CD14-positive monocyte (primary cell): ENCODE measurements at regions not wholly inside any gene's neighbourhood (a gene's known extent, or its start where the extent isn't known, plus 50 kb on each side); places are given as distances from the start of the nearest gene placed in this dataset.

Experiments
- DNase-seq, 3 donors: peaks; one replicate each; pipeline ENCODE4 v3.0.0-alpha.2; 2011 to 2022
- H2AFZ ChIP-seq: 2 replicates; pipeline ENCODE4 v1.6.0; 2012; ENCODE audit warnings: mild to moderate bottlenecking, low read depth, low read length, inconsistent platforms; ENCODE audit not compliant: insufficient read depth, poor library complexity, severe bottlenecking
- H3K27ac ChIP-seq, 2 donors: 1 replicate in 1 of 2; 2 replicates in 1 of 2; pipeline ENCODE4 v1.5.1; 2012 to 2013; ENCODE audit warnings: low read length in 2 of 2, control low read depth in 1 of 2, inconsistent platforms in 1 of 2, low read depth in 1 of 2, mild to moderate bottlenecking in 1 of 2
- H3K27me3 ChIP-seq, 2 donors: one replicate each; pipeline versions ENCODE4 v1.6.0 to v1.6.1; 2011 to 2013; ENCODE audit warnings: low read length in 2 of 2; ENCODE audit not compliant: control insufficient read depth in 2 of 2, insufficient read depth in 2 of 2
- H3K36me3 ChIP-seq, 2 donors: replicated peaks in 1 of 2; 1 replicate in 1 of 2; 2 replicates in 1 of 2; pipeline versions ENCODE4 v1.5.1 to v1.6.1; 2012 to 2013; ENCODE audit warnings: low read length in 2 of 2, control low read depth in 1 of 2, inconsistent platforms in 1 of 2, mild to moderate bottlenecking in 1 of 2; ENCODE audit not compliant: insufficient read depth in 2 of 2, control insufficient read depth in 1 of 2
- H3K4me1 ChIP-seq, 2 donors: 1 replicate in 1 of 2; 2 replicates in 1 of 2; pipeline versions ENCODE4 v1.5.1 to v1.6.1; 2012 to 2013; ENCODE audit warnings: low read length in 2 of 2, control low read depth in 1 of 2, inconsistent platforms in 1 of 2, mild to moderate bottlenecking in 1 of 2, moderate library complexity in 1 of 2; ENCODE audit not compliant: insufficient read depth in 2 of 2, control insufficient read depth in 1 of 2
- H3K4me2 ChIP-seq: replicated peaks from 2 replicates; pipeline ENCODE3; 2012; ENCODE audit warnings: low read length, moderate library complexity, mild to moderate bottlenecking; ENCODE audit not compliant: poor library complexity, severe bottlenecking; ENCODE audit errors: extremely low read depth
- H3K4me3 ChIP-seq, 3 experiments: fragments of 200-600 bp in 1 of 3; sonication (generic) in 1 of 3; replicated peaks in 1 of 3; 1 replicate in 2 of 3; 2 replicates in 1 of 3; pipeline ENCODE4 v1.5.1; 2011 to 2013; ENCODE audit warnings: low read length in 3 of 3, mild to moderate bottlenecking in 3 of 3, control low read depth in 2 of 3, low read depth in 2 of 3, inconsistent platforms in 1 of 3, moderate library complexity in 1 of 3
- H3K79me2 ChIP-seq: 2 replicates; pipeline ENCODE4 v1.6.0; 2012; ENCODE audit warnings: mild to moderate bottlenecking, control low read depth, inconsistent platforms, low read length, moderate library complexity; ENCODE audit not compliant: insufficient read depth
- H3K9ac ChIP-seq: 2 replicates; pipeline ENCODE4 v1.6.0; 2017; ENCODE audit warnings: low read length, mild to moderate bottlenecking; ENCODE audit not compliant: insufficient read depth, poor library complexity, severe bottlenecking
- H3K9me3 ChIP-seq, 2 donors: replicated peaks in 1 of 2; 1 replicate in 1 of 2; 2 replicates in 1 of 2; pipeline versions ENCODE4 v1.5.1 to v1.6.1; 2012 to 2013; ENCODE audit warnings: low read length in 2 of 2, control low read depth in 1 of 2; ENCODE audit not compliant: control insufficient read depth in 1 of 2, insufficient read depth in 1 of 2
- H4K20me1 ChIP-seq: 2 replicates; pipeline ENCODE4 v1.6.0; 2012; ENCODE audit warnings: mild to moderate bottlenecking, low read length, control low read depth, moderate library complexity; ENCODE audit not compliant: insufficient read depth
- H3K27ac Mint-ChIP-seq, 7 donors: one replicate each; pipeline ENCODE4 v1.8.0; 2020; ENCODE audit warnings: mild to moderate bottlenecking in 7 of 7, mixed read lengths in 7 of 7, moderate library complexity in 6 of 7, inconsistent platforms in 2 of 7
- H3K27me3 Mint-ChIP-seq, 3 donors: one replicate each; pipeline ENCODE4 v1.8.0; 2021 to 2022; ENCODE audit warnings: low read depth in 3 of 3, mild to moderate bottlenecking in 3 of 3, mixed read lengths in 3 of 3, moderate library complexity in 3 of 3, inconsistent platforms in 1 of 3
- H3K36me3 Mint-ChIP-seq, 2 donors: one replicate each; pipeline ENCODE4 v1.8.0; 2020; ENCODE audit warnings: mixed read lengths in 2 of 2, inconsistent platforms in 1 of 2, mild to moderate bottlenecking in 1 of 2
- H3K4me1 Mint-ChIP-seq: one replicate; pipeline ENCODE4 v1.8.0; 2020; ENCODE audit warnings: mild to moderate bottlenecking, mixed read lengths
- H3K4me3 Mint-ChIP-seq, 2 donors: one replicate each; pipeline ENCODE4 v1.8.0; 2020; ENCODE audit warnings: mild to moderate bottlenecking in 2 of 2, mixed read lengths in 2 of 2, moderate library complexity in 1 of 2
- H3K9me3 Mint-ChIP-seq, 7 donors: one replicate each; pipeline ENCODE4 v1.8.0; 2020 to 2022; ENCODE audit warnings: mixed read lengths in 7 of 7, mild to moderate bottlenecking in 6 of 7, moderate library complexity in 6 of 7, inconsistent platforms in 2 of 7
- WGBS: methylation state at CpG from one replicate; pipeline ENCODE4 v1.1.5; 2013; ENCODE audit warnings: missing lambda C conversion rate; ENCODE audit not compliant: insufficient coverage; 5-methylcytosine and 5-hydroxymethylcytosine counted together
- intact Hi-C, 2 donors: fragments of 100-400 bp; cut with micrococcal nuclease; formaldehyde crosslinking; loops; one replicate each; pipeline versions ENCODE4 v1.15.0 to v1.15.1; 2023
- TF ChIP-seq, protein P1 (sequence below): fragments of 200-600 bp; IDR thresholded peaks from one replicate; pipeline ENCODE4 v1.8.0; 2022; ENCODE audit warnings: antibody characterized with exemption, mild to moderate bottlenecking

DNA sequence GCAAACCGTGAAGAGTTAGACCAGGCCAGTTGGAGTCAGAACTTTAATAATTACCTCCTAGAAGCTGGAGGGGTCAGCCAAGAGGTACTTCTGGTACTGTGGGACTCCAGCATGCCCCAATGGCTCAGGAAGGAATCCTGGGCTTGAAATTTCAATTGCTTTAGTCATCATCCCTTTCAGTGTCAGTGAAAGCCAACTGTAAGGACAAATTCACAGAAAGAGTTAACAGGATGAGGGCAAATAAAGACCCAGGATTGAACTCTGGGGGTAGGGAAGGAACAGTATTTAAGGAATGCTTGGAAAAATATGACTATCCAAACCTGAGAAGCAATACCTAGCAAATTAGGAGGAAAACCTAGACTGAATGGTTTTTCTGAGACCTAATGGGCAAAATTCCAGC, 735.1 kb upstream of the MARCKS start:
- no peak overlapping the region for H3K4me2 ChIP-seq
- WGBS, result no CpG with 5 or more reads among the region's 1 CpG
- no peak overlapping the region for H2AFZ ChIP-seq

DNA sequence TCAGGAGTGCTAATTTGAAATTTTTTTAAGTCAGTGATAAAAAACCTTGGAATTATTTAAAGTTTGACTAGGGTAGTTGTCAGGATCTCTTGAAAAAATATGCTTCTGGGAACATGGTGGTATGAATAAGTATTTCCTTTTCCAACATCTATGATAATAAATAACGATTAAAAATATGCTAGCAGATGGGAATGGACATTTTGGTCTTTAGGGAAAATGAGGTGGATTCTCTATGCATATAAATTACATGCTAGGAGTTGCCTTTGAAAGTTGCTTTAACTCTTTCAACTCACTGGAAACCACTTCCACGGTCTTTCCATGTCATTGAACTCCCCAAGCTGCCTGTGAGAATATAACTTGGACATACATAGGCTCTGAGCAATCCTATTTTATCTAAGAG, 731.5 kb upstream of the MARCKS start:
- Histone ChIP-seq H3K4me2 (no peak overlapping the region), H4K20me1 (no peaks in the 10 kb centered on the region), H3K27me3 (peaks cover 2 to 5% of the 10 kb centered on the region in 2 donors), H3K9ac (no peak overlapping the region), H3K4me3 (no peak overlapping the region), H3K9me3 (no peaks in the 10 kb centered on the region), H3K79me2 (no peaks in the 10 kb centered on the region), H3K36me3 (no peaks in the 10 kb centered on the region), H3K4me1 (peaks cover 4 to 6% of the 10 kb centered on the region in 2 donors), H2AFZ (no peak overlapping the region), H3K27ac (no peak overlapping the region)
- TF ChIP-seq, protein P1, sequence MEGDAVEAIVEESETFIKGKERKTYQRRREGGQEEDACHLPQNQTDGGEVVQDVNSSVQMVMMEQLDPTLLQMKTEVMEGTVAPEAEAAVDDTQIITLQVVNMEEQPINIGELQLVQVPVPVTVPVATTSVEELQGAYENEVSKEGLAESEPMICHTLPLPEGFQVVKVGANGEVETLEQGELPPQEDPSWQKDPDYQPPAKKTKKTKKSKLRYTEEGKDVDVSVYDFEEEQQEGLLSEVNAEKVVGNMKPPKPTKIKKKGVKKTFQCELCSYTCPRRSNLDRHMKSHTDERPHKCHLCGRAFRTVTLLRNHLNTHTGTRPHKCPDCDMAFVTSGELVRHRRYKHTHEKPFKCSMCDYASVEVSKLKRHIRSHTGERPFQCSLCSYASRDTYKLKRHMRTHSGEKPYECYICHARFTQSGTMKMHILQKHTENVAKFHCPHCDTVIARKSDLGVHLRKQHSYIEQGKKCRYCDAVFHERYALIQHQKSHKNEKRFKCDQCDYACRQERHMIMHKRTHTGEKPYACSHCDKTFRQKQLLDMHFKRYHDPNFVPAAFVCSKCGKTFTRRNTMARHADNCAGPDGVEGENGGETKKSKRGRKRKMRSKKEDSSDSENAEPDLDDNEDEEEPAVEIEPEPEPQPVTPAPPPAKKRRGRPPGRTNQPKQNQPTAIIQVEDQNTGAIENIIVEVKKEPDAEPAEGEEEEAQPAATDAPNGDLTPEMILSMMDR, result no peak
- peaks cover 5% of the 10 kb centered on the region for H3K4me1 Mint-ChIP-seq
- no CpG with 5 or more reads among the region's 2 CpGs for WGBS
- no peaks in the 10 kb centered on the region for H3K9me3 Mint-ChIP-seq
- no peak for DNase-seq
- peaks cover 2 to 6% (median 4%) of the 10 kb centered on the region in 3 donors for H3K27me3 Mint-ChIP-seq
- no peak overlapping the region for H3K4me3 Mint-ChIP-seq
- intact Hi-C loops, result no loop called here
- no peak overlapping the region for H3K27ac Mint-ChIP-seq
- H3K36me3 Mint-ChIP-seq, result no peaks in the 10 kb centered on the region

More for the DNA sequence above, 735.1 kb upstream of the MARCKS start:
- H3K27ac Mint-ChIP-seq, result no peak overlapping the region
- Histone ChIP-seq H4K20me1 (no peaks in the 10 kb centered on the region), H3K4me3 (no peak overlapping the region), H3K36me3 (no peaks in the 10 kb centered on the region), H3K4me1 (peaks cover 15 to 18% of the 10 kb centered on the region in 2 donors), H3K27me3 (peaks cover 2 to 5% of the 10 kb centered on the region in 2 donors), H3K9me3 (no peaks in the 10 kb centered on the region), H3K79me2 (no peaks in the 10 kb centered on the region), H3K9ac (no peak overlapping the region), H3K27ac (no peak overlapping the region)
- peaks cover 2 to 6% (median 6%) of the 10 kb centered on the region in 3 donors for H3K27me3 Mint-ChIP-seq
- DNase-seq, result no peak
- H3K4me3 Mint-ChIP-seq, result no peak overlapping the region
- H3K9me3 Mint-ChIP-seq, result peaks cover 0 to 7% (median 0%) of the 10 kb centered on the region in 7 donors
- H3K36me3 Mint-ChIP-seq, result no peaks in the 10 kb centered on the region
- intact Hi-C loops, result no loop called here
- TF ChIP-seq, protein P1, result no peak
- H3K4me1 Mint-ChIP-seq, result peaks cover 17% of the 10 kb centered on the region
